Activated effector memory CD4-positive, alpha-beta T cell treated with Interleukin-2 at 50 U/mL for 16 hours (primary cell): ENCODE measurements at regions not wholly inside any gene's neighbourhood (a gene's known extent, or its start where the extent isn't known, plus 50 kb on each side); places are given as distances from the start of the nearest gene placed in this dataset.

Source experiments
- DNase-seq: peaks from one replicate; pipeline ENCODE4 v3.0.0-alpha.2; 2020

GRCh38 chr4:26257850-26258249 lies 63.0 kb upstream of the RBPJ start:
- no peak for DNase-seq

- DNase-seq: no peak
These were observed 60.2 kb upstream of the RBPJ start for GRCh38 chr4:26260571-26260970.

- DNase-seq: no peak
These were observed 59.4 kb upstream of the RBPJ start for GRCh38 chr4:26261405-26261804.

- no peak for DNase-seq
These were observed 57.6 kb upstream of the RBPJ start for GRCh38 chr4:26263165-26263564.

- no peak for DNase-seq
These were observed 56.7 kb upstream of the RBPJ start for GRCh38 chr4:26264109-26264508.

DNA sequence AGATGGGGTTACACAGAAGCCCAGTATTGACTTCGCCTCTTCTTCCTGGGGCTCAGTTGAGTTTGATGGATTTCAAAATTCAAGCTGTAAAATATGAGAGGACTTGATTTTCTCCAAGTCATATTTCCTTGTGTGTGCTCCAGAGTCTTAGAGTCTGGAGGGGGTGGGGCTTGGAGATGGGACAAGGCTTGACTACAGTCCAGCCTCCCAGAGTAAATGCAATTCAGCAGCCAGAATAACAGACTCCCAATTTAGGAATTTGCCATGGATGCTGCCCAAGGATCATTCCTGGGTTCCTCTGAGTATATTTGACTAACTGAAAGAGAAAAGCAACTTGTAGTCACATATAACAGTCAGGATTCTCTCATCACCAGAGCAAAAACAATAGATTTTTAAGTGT lies 53.7 kb upstream of the RBPJ start:
- no peak for DNase-seq

DNA sequence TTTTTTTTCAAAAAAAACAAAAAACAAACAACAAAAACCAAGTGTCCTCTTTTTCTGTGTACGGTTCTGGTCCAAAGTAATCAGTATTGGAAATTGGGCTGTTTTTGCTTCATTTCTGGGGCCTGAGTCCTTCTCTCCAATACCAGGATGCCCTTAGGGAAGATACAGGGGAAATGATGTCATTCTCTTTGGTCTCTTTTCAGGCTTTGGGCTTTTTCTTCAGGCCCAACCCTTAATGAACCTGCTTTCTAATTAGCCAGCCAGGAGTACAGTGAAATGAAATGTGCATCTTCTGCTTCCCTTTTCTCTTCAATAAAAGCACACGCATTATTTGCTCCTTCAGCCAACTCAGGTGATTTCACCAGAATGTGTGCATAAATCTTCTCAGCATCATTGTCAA lies 52.6 kb upstream of the RBPJ start:
- DNase-seq: no peak

DNA sequence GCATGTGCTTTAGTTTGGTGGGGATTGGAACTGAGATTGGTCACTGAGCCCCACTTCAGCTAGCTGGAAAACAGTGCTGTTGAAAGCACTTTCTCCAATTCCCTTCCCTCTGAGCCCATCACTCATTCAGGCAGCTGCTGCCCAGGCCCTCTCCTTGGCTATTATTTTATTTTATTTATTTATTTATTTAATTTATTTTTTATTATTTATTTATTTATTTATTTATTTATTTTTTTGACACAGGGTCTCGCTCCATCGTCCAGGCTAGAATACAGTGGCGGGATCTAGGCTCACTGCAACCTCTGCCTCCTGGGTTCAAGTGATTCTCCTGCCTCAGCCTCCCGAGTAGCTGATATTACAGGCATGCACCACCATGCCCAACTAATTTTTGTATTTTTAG lies 51.8 kb upstream of the RBPJ start:
- DNase-seq: no peak
